SJCRH30 (cell line): ENCODE measurements at regions not wholly inside any gene's neighbourhood (a gene's known extent, or its start where the extent isn't known, plus 50 kb on each side); places are given as distances from the start of the nearest gene placed in this dataset.
"Not testable (repeated sequence)": the region's sequence is repeated elsewhere in the genome, so short reads cannot be mapped to it uniquely, and the experiment has no call there.

Experiments used
- DNase-seq, 2 experiments: peaks; one replicate each; pipeline ENCODE4 v3.0.0-alpha.2; 2015 to 2020
- H3K27ac ChIP-seq: fragments of 250-450 bp; sonication (Bioruptor Pico); 2 replicates; pipeline ENCODE4 v1.5.1; 2020; ENCODE audit warnings: mild to moderate bottlenecking, moderate library complexity
- H3K27me3 ChIP-seq: fragments of 250-450 bp; sonication (Bioruptor Pico); 2 replicates; pipeline ENCODE4 v1.5.1; 2020; ENCODE audit warnings: mild to moderate bottlenecking, moderate library complexity
- H3K36me3 ChIP-seq: fragments of 250-450 bp; sonication (Bioruptor Pico); 2 replicates; pipeline ENCODE4 v1.5.1; 2020; ENCODE audit warnings: mild to moderate bottlenecking, moderate library complexity
- H3K4me1 ChIP-seq: fragments of 250-450 bp; sonication (Bioruptor Pico); 2 replicates; pipeline ENCODE4 v1.5.1; 2020; ENCODE audit warnings: mild to moderate bottlenecking, moderate library complexity
- H3K4me3 ChIP-seq: fragments of 250-450 bp; sonication (Bioruptor Pico); 2 replicates; pipeline ENCODE4 v1.5.1; 2020; ENCODE audit warnings: mild to moderate bottlenecking, moderate library complexity
- H3K9me3 ChIP-seq: fragments of 250-450 bp; sonication (Bioruptor Pico); replicated peaks from 2 replicates; pipeline ENCODE4 v1.5.1; 2020; ENCODE audit warnings: mild to moderate bottlenecking, moderate library complexity

- not testable (repeated sequence) for H3K4me3 ChIP-seq, H3K27ac ChIP-seq, H3K36me3 ChIP-seq, H3K4me1 ChIP-seq, H3K9me3 ChIP-seq, H3K27me3 ChIP-seq, DNase-seq
Observed at GRCh38 chr14:25370057-25370456, 320.1 kb upstream of the STXBP6 start.

- Histone ChIP-seq H3K4me3 (no peak overlapping the region), H3K4me1 (no peaks in the 10 kb centered on the region), H3K36me3 (no peaks in the 10 kb centered on the region), H3K27ac (no peak overlapping the region), H3K27me3 (no peaks in the 10 kb centered on the region), H3K9me3 (no peaks in the 10 kb centered on the region)
- no peak for DNase-seq
Observed at GRCh38 chr14:25358330-25358729, 308.4 kb upstream of the STXBP6 start.

- Histone ChIP-seq H3K4me3 (no peak overlapping the region), H3K4me1 (no peaks in the 10 kb centered on the region), H3K9me3 (no peaks in the 10 kb centered on the region), H3K36me3 (no peaks in the 10 kb centered on the region), H3K27ac (no peak overlapping the region), H3K27me3 (no peaks in the 10 kb centered on the region)
- DNase-seq, result no peak
Observed at GRCh38 chr14:25351269-25351668, 301.3 kb upstream of the STXBP6 start.

GRCh38 chr14:25350802-25351201 lies 300.9 kb upstream of the STXBP6 start:
- DNase-seq, result no peak
- Histone ChIP-seq H3K27ac (no peak overlapping the region), H3K4me1 (no peaks in the 10 kb centered on the region), H3K27me3 (no peaks in the 10 kb centered on the region), H3K9me3 (no peaks in the 10 kb centered on the region), H3K36me3 (no peaks in the 10 kb centered on the region), H3K4me3 (no peak overlapping the region)

- Histone ChIP-seq H3K27me3 (no peaks in the 10 kb centered on the region), H3K27ac (no peak overlapping the region), H3K4me1 (no peaks in the 10 kb centered on the region), H3K4me3 (no peak overlapping the region), H3K36me3 (no peaks in the 10 kb centered on the region), H3K9me3 (no peaks in the 10 kb centered on the region)
- DNase-seq, result no peak
Observed at GRCh38 chr14:25350021-25350420, 300.1 kb upstream of the STXBP6 start.

- DNase-seq, result no peak
- Histone ChIP-seq H3K36me3 (no peaks in the 10 kb centered on the region), H3K4me1 (no peaks in the 10 kb centered on the region), H3K4me3 (no peak overlapping the region), H3K9me3 (no peaks in the 10 kb centered on the region), H3K27me3 (no peaks in the 10 kb centered on the region), H3K27ac (no peak overlapping the region)
Observed at GRCh38 chr14:25349269-25349668, 299.3 kb upstream of the STXBP6 start.

- Histone ChIP-seq H3K4me1 (no peaks in the 10 kb centered on the region), H3K4me3 (no peak overlapping the region), H3K36me3 (no peaks in the 10 kb centered on the region), H3K27ac (no peak overlapping the region), H3K27me3 (no peaks in the 10 kb centered on the region), H3K9me3 (no peaks in the 10 kb centered on the region)
- no peak for DNase-seq
Observed at GRCh38 chr14:25340882-25341281, 290.9 kb upstream of the STXBP6 start.

GRCh38 chr14:25322784-25323183 lies 272.8 kb upstream of the STXBP6 start:
- no peak overlapping the region for H3K4me3 ChIP-seq
- H3K4me1 ChIP-seq, result no peaks in the 10 kb centered on the region
- H3K36me3 ChIP-seq, result no peaks in the 10 kb centered on the region
- H3K27ac ChIP-seq, result no peak overlapping the region
- H3K27me3 ChIP-seq, result no peaks in the 10 kb centered on the region
- DNase-seq, result no peak
- no peaks in the 10 kb centered on the region for H3K9me3 ChIP-seq

- not testable (repeated sequence) for H3K27ac ChIP-seq, H3K9me3 ChIP-seq, H3K27me3 ChIP-seq, H3K36me3 ChIP-seq, H3K4me3 ChIP-seq, DNase-seq, H3K4me1 ChIP-seq
Observed at GRCh38 chr14:25316007-25316406, 266.1 kb upstream of the STXBP6 start.

GRCh38 chr14:25308244-25308643 lies 258.3 kb upstream of the STXBP6 start:
- DNase-seq, result peak in 1 of 2 experiments; percentile 30
- H3K4me3 ChIP-seq, result no peak overlapping the region
- no peaks in the 10 kb centered on the region for H3K9me3 ChIP-seq
- no peak overlapping the region for H3K27ac ChIP-seq
- no peaks in the 10 kb centered on the region for H3K27me3 ChIP-seq
- H3K36me3 ChIP-seq, result no peaks in the 10 kb centered on the region
- no peaks in the 10 kb centered on the region for H3K4me1 ChIP-seq

GRCh38 chr14:25303934-25304333 lies 254.0 kb upstream of the STXBP6 start:
- Histone ChIP-seq H3K4me1 (no peaks in the 10 kb centered on the region), H3K4me3 (no peak overlapping the region), H3K27me3 (no peaks in the 10 kb centered on the region), H3K9me3 (no peaks in the 10 kb centered on the region), H3K36me3 (no peaks in the 10 kb centered on the region), H3K27ac (no peak overlapping the region)
- no peak for DNase-seq

- H3K36me3 ChIP-seq, result no peaks in the 10 kb centered on the region
- H3K27ac ChIP-seq, result no peak overlapping the region
- no peak for DNase-seq
- no peaks in the 10 kb centered on the region for H3K4me1 ChIP-seq
- no peaks in the 10 kb centered on the region for H3K9me3 ChIP-seq
- no peaks in the 10 kb centered on the region for H3K27me3 ChIP-seq
- no peak overlapping the region for H3K4me3 ChIP-seq
Observed at GRCh38 chr14:25298238-25298637, 248.3 kb upstream of the STXBP6 start.

- not testable (repeated sequence) for H3K9me3 ChIP-seq, H3K27ac ChIP-seq, H3K4me3 ChIP-seq, H3K4me1 ChIP-seq, DNase-seq, H3K36me3 ChIP-seq, H3K27me3 ChIP-seq
Observed at GRCh38 chr14:25290154-25290553, 240.2 kb upstream of the STXBP6 start.

GRCh38 chr14:25274529-25274928 lies 224.6 kb upstream of the STXBP6 start:
- Histone ChIP-seq H3K36me3 (no peaks in the 10 kb centered on the region), H3K4me1 (no peaks in the 10 kb centered on the region), H3K27me3 (no peaks in the 10 kb centered on the region), H3K4me3 (no peak overlapping the region), H3K27ac (no peak overlapping the region), H3K9me3 (no peaks in the 10 kb centered on the region)
- no peak for DNase-seq

- Histone ChIP-seq H3K36me3 (no peaks in the 10 kb centered on the region), H3K27me3 (no peaks in the 10 kb centered on the region), H3K4me1 (no peaks in the 10 kb centered on the region), H3K4me3 (no peak overlapping the region), H3K9me3 (no peaks in the 10 kb centered on the region), H3K27ac (no peak overlapping the region)
- DNase-seq, result no peak
Observed at GRCh38 chr14:25267186-25267585, 217.2 kb upstream of the STXBP6 start.

GRCh38 chr14:25259470-25259869 lies 209.5 kb upstream of the STXBP6 start:
- Histone ChIP-seq H3K4me3 (no peak overlapping the region), H3K27me3 (no peaks in the 10 kb centered on the region), H3K4me1 (no peaks in the 10 kb centered on the region), H3K36me3 (no peaks in the 10 kb centered on the region), H3K9me3 (no peaks in the 10 kb centered on the region), H3K27ac (no peak overlapping the region)
- no peak for DNase-seq

- peaks cover 1% of the 10 kb centered on the region; the same call in 1 of the 2 replicates for H3K27me3 ChIP-seq
- H3K27ac ChIP-seq, result no peak overlapping the region
- no peaks in the 10 kb centered on the region for H3K9me3 ChIP-seq
- no peak overlapping the region for H3K4me3 ChIP-seq
- H3K36me3 ChIP-seq, result no peaks in the 10 kb centered on the region
- no peaks in the 10 kb centered on the region for H3K4me1 ChIP-seq
- no peak for DNase-seq
Observed at GRCh38 chr14:25252793-25253192, 202.8 kb upstream of the STXBP6 start.
